ENCODE measurements at regions not wholly inside any gene's neighbourhood (a gene's known extent, or its start where the extent isn't known, plus 50 kb on each side); places are given as distances from the start of the nearest gene placed in this dataset.

GRCh38 chr5:130627145-130627544, 537.9 kb downstream of the HINT1 start:
- Mint-ChIP-seq H3K36me3 (no peaks in the 10 kb centered on the region), H3K27me3 (ENCODE audit: low read depth in 3 of 3) (no peaks in the 10 kb centered on the region), H3K27ac (no peak overlapping the region)

DNA sequence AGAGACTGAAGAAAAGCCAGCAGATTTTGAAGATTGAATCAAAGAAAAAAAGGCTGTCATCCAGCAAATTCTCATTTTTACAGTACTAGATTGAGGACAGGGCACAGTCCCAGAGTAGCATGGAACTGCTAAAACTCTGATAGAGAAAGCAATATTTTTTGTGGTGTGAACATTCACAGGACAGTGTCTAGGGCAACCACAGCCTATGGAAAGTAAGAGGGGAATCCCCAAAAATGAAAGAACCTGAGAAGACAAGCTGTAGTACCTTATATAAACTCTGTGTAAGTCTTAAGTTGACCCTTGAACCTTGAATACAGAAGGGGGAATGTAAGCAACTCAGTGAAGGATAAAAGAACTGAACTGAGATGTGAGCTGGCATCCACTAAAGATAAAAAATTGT, 540.3 kb downstream of the HINT1 start:
- no peaks in the 10 kb centered on the region for H3K79me2 ChIP-seq (ENCODE audit: insufficient read depth, low read length)
- no peaks in the 10 kb centered on the region for H3K36me3 ChIP-seq (replicated peaks in 1 of 2; ENCODE audit: control insufficient read depth in 1 of 2, insufficient read depth in 2 of 2, low read length in 2 of 2)
- H3K27me3 ChIP-seq (ENCODE audit: control insufficient read depth in 2 of 2, insufficient read depth in 2 of 2, low read length in 2 of 2), result no peaks in the 10 kb centered on the region
- no peak overlapping the region for H3K4me3 ChIP-seq (replicated peaks in 1 of 3; ENCODE audit: low read depth in 2 of 3, low read length in 3 of 3)
- no peaks in the 10 kb centered on the region for H3K27me3 Mint-ChIP-seq (ENCODE audit: low read depth in 3 of 3)
- intact Hi-C loops (cut with micrococcal nuclease), result no loop called here
- no peaks in the 10 kb centered on the region for H3K4me1 ChIP-seq (ENCODE audit: control insufficient read depth in 1 of 2, insufficient read depth in 2 of 2, low read length in 2 of 2)
- H3K9me3 ChIP-seq (replicated peaks in 1 of 2; ENCODE audit: control insufficient read depth in 1 of 2, insufficient read depth in 1 of 2, low read length in 2 of 2), result no peaks in the 10 kb centered on the region
- H4K20me1 ChIP-seq (ENCODE audit: insufficient read depth, low read length), result no peaks in the 10 kb centered on the region
- H3K9me3 Mint-ChIP-seq, result peaks cover 0 to 17% (median 3%) of the 10 kb centered on the region in 7 donors
- H3K4me2 ChIP-seq (replicated peaks; ENCODE audit: extremely low read depth, low read length, poor library complexity, severe bottlenecking), result no peak overlapping the region
- no peak overlapping the region for H3K27ac Mint-ChIP-seq
- TF ChIP-seq, protein P1, sequence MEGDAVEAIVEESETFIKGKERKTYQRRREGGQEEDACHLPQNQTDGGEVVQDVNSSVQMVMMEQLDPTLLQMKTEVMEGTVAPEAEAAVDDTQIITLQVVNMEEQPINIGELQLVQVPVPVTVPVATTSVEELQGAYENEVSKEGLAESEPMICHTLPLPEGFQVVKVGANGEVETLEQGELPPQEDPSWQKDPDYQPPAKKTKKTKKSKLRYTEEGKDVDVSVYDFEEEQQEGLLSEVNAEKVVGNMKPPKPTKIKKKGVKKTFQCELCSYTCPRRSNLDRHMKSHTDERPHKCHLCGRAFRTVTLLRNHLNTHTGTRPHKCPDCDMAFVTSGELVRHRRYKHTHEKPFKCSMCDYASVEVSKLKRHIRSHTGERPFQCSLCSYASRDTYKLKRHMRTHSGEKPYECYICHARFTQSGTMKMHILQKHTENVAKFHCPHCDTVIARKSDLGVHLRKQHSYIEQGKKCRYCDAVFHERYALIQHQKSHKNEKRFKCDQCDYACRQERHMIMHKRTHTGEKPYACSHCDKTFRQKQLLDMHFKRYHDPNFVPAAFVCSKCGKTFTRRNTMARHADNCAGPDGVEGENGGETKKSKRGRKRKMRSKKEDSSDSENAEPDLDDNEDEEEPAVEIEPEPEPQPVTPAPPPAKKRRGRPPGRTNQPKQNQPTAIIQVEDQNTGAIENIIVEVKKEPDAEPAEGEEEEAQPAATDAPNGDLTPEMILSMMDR (IDR thresholded peaks at IDR 0.05), result no peak
- H3K4me3 Mint-ChIP-seq, result no peak overlapping the region
- no peak overlapping the region for H2AFZ ChIP-seq (ENCODE audit: insufficient read depth, low read depth, low read length, poor library complexity, severe bottlenecking)
- no peak overlapping the region for H3K27ac ChIP-seq (ENCODE audit: low read depth in 1 of 2, low read length in 2 of 2)
- H3K9ac ChIP-seq (ENCODE audit: insufficient read depth, low read length, poor library complexity, severe bottlenecking), result no peak overlapping the region
- H3K36me3 Mint-ChIP-seq, result no peaks in the 10 kb centered on the region
- DNase-seq, result no peak
- no peaks in the 10 kb centered on the region for H3K4me1 Mint-ChIP-seq

More at GRCh38 chr5:130627145-130627544, 537.9 kb downstream of the HINT1 start:
- Histone ChIP-seq H4K20me1 (ENCODE audit: insufficient read depth, low read length) (no peaks in the 10 kb centered on the region), H3K4me2 (replicated peaks; ENCODE audit: extremely low read depth, low read length, poor library complexity, severe bottlenecking) (no peak overlapping the region), H3K4me1 (ENCODE audit: control insufficient read depth in 1 of 2, insufficient read depth in 2 of 2, low read length in 2 of 2) (no peaks in the 10 kb centered on the region), H3K36me3 (replicated peaks in 1 of 2; ENCODE audit: control insufficient read depth in 1 of 2, insufficient read depth in 2 of 2, low read length in 2 of 2) (no peaks in the 10 kb centered on the region), H3K27ac (ENCODE audit: low read depth in 1 of 2, low read length in 2 of 2) (no peak overlapping the region), H3K9ac (ENCODE audit: insufficient read depth, low read length, poor library complexity, severe bottlenecking) (no peak overlapping the region), H3K79me2 (ENCODE audit: insufficient read depth, low read length) (no peaks in the 10 kb centered on the region), H3K9me3 (replicated peaks in 1 of 2; ENCODE audit: control insufficient read depth in 1 of 2, insufficient read depth in 1 of 2, low read length in 2 of 2) (peaks cover 4% of the 10 kb centered on the region in 2 donors), H2AFZ (ENCODE audit: insufficient read depth, low read depth, low read length, poor library complexity, severe bottlenecking) (no peak overlapping the region), H3K4me3 (replicated peaks in 1 of 3; ENCODE audit: low read depth in 2 of 3, low read length in 3 of 3) (no peak overlapping the region), H3K27me3 (ENCODE audit: control insufficient read depth in 2 of 2, insufficient read depth in 2 of 2, low read length in 2 of 2) (no peaks in the 10 kb centered on the region)
- Mint-ChIP-seq H3K9me3 (peaks cover 0 to 13% (median 7%) of the 10 kb centered on the region in 7 donors), H3K4me1 (no peaks in the 10 kb centered on the region), H3K4me3 (no peak overlapping the region)
- no peak for DNase-seq
- intact Hi-C loops (cut with micrococcal nuclease), result no loop called here
- TF ChIP-seq, protein P1 (IDR thresholded peaks at IDR 0.05), result no peak
